Astrocyte (in vitro differentiated cells and primary cell): ENCODE measurements at regions not wholly inside any gene's neighbourhood (a gene's known extent, or its start where the extent isn't known, plus 50 kb on each side); places are given as distances from the start of the nearest gene placed in this dataset.

ENCODE experiments used
- DNase-seq: peaks from one replicate; pipeline ENCODE4 v3.0.0-alpha.2; 2010; ENCODE audit warnings: low read depth
- FAIRE-seq: peaks from 2 replicates; lab custom pipeline; 2011; peaks lifted over from hg19 to GRCh38; lab: Jason Lieb, UNC
- H2AFZ ChIP-seq: 2 replicates; pipeline ENCODE4 v1.6.0; 2012; ENCODE audit warnings: low read depth, low read length, inconsistent platforms
- H3K27ac ChIP-seq: 2 replicates; pipeline ENCODE4 v1.5.1; 2011; ENCODE audit warnings: low read depth, low read length, inconsistent platforms
- H3K27me3 ChIP-seq: 2 replicates; pipeline ENCODE4 v1.6.0; 2011; ENCODE audit warnings: low read length, inconsistent platforms; ENCODE audit not compliant: insufficient read depth
- H3K36me3 ChIP-seq: 2 replicates; pipeline ENCODE4 v1.5.1; 2011; ENCODE audit warnings: low read length, inconsistent platforms; ENCODE audit not compliant: insufficient read depth
- H3K4me1 ChIP-seq: 2 replicates; pipeline ENCODE4 v1.5.1; 2011; ENCODE audit warnings: low read length, inconsistent platforms; ENCODE audit not compliant: insufficient read depth
- H3K4me2 ChIP-seq: 2 replicates; pipeline ENCODE4 v1.6.0; 2012; ENCODE audit warnings: low read length, inconsistent platforms
- H3K4me3 ChIP-seq: 2 replicates; pipeline ENCODE4 v1.5.1; 2011; ENCODE audit warnings: low read depth, mild to moderate bottlenecking, low read length, inconsistent platforms; ENCODE audit not compliant: insufficient read depth
- H3K79me2 ChIP-seq: 2 replicates; pipeline ENCODE4 v1.6.0; 2012; ENCODE audit warnings: mild to moderate bottlenecking, low read length, inconsistent platforms; ENCODE audit not compliant: insufficient read depth
- H3K9ac ChIP-seq: 2 replicates; pipeline ENCODE4 v1.6.0; 2012; ENCODE audit warnings: mild to moderate bottlenecking, low read length, inconsistent platforms
- H3K9me3 ChIP-seq: 2 replicates; pipeline ENCODE4 v1.5.1; 2012; ENCODE audit warnings: low read depth, mild to moderate bottlenecking, low read length, inconsistent platforms; ENCODE audit not compliant: insufficient read depth
- H4K20me1 ChIP-seq: 2 replicates; pipeline ENCODE4 v1.6.0; 2012; ENCODE audit warnings: low read length, inconsistent platforms; ENCODE audit not compliant: insufficient read depth
- H3K27ac Mint-ChIP-seq: one replicate; pipeline ENCODE4 v1.8.0; 2021; ENCODE audit warnings: mild to moderate bottlenecking, mixed read lengths; ENCODE audit not compliant: unreplicated experiment
- H3K27me3 Mint-ChIP-seq: one replicate; pipeline ENCODE4 v1.8.0; 2021; ENCODE audit warnings: low read depth, mixed read lengths; ENCODE audit not compliant: unreplicated experiment
- H3K36me3 Mint-ChIP-seq: one replicate; pipeline ENCODE4 v1.8.0; 2021; ENCODE audit warnings: low read depth, mixed read lengths; ENCODE audit not compliant: unreplicated experiment
- H3K4me1 Mint-ChIP-seq: one replicate; pipeline ENCODE4 v1.8.0; 2021; ENCODE audit warnings: low read depth, mixed read lengths; ENCODE audit not compliant: unreplicated experiment
- H3K4me3 Mint-ChIP-seq: one replicate; pipeline ENCODE4 v1.8.0; 2021; ENCODE audit warnings: mild to moderate bottlenecking, moderate library complexity, mixed read lengths; ENCODE audit not compliant: unreplicated experiment
- H3K9me3 Mint-ChIP-seq: one replicate; pipeline ENCODE4 v1.8.0; 2021; ENCODE audit warnings: mild to moderate bottlenecking, mixed read lengths; ENCODE audit not compliant: unreplicated experiment
- EZH2 ChIP-seq: IDR thresholded peaks from 2 replicates; pipeline ENCODE4 v1.6.1; 2012; ENCODE audit warnings: mild to moderate bottlenecking, low read length, inconsistent platforms; ENCODE audit not compliant: insufficient read depth
- TF ChIP-seq, protein P1 (sequence below): IDR thresholded peaks from 2 replicates; pipeline ENCODE4 v1.5.1; 2011; ENCODE audit warnings: low read depth, mild to moderate bottlenecking, inconsistent platforms, low read length, moderate library complexity; ENCODE audit not compliant: insufficient read depth

DNA sequence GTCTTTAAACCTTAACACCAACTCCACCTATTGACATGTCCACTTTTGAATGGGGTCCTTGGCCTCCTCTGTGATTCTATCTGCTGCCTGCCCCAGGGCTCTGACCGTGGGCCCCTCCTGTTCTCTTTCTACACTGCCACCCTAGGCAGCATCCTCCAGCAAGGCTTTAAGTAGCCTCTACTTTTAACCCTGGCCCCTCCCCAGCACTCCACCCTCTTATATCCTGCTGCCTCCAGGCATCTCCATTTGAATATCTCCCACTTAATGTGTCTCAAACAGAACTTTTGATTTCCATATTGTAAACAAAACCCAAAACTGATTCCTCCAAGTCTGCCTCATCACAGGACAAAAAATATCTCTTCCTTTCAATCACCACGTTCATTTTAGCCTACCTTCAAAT is 90.5 kb upstream of the ARHGAP32 start:
- Histone ChIP-seq H3K27ac (no peak overlapping the region), H4K20me1 (peaks cover 8% of the 10 kb centered on the region), H3K27me3 (no peaks in the 10 kb centered on the region), H3K4me2 (no peak overlapping the region), H3K9me3 (no peaks in the 10 kb centered on the region), H3K36me3 (no peaks in the 10 kb centered on the region), H3K79me2 (peaks cover 10% of the 10 kb centered on the region), H2AFZ (no peak overlapping the region), H3K4me1 (peaks cover 6% of the 10 kb centered on the region), H3K9ac (no peak overlapping the region), H3K4me3 (no peak overlapping the region)
- H3K4me3 Mint-ChIP-seq: no peak overlapping the region
- H3K27me3 Mint-ChIP-seq: peaks cover 2% of the 10 kb centered on the region
- TF ChIP-seq, protein P1, sequence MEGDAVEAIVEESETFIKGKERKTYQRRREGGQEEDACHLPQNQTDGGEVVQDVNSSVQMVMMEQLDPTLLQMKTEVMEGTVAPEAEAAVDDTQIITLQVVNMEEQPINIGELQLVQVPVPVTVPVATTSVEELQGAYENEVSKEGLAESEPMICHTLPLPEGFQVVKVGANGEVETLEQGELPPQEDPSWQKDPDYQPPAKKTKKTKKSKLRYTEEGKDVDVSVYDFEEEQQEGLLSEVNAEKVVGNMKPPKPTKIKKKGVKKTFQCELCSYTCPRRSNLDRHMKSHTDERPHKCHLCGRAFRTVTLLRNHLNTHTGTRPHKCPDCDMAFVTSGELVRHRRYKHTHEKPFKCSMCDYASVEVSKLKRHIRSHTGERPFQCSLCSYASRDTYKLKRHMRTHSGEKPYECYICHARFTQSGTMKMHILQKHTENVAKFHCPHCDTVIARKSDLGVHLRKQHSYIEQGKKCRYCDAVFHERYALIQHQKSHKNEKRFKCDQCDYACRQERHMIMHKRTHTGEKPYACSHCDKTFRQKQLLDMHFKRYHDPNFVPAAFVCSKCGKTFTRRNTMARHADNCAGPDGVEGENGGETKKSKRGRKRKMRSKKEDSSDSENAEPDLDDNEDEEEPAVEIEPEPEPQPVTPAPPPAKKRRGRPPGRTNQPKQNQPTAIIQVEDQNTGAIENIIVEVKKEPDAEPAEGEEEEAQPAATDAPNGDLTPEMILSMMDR: no peak
- no peak for TF ChIP-seq EZH2
- no peaks in the 10 kb centered on the region for H3K9me3 Mint-ChIP-seq
- peaks cover 28% of the 10 kb centered on the region for H3K4me1 Mint-ChIP-seq
- H3K27ac Mint-ChIP-seq: no peak overlapping the region
- DNase-seq (no peak), FAIRE-seq (no peak)
- no peaks in the 10 kb centered on the region for H3K36me3 Mint-ChIP-seq

DNA sequence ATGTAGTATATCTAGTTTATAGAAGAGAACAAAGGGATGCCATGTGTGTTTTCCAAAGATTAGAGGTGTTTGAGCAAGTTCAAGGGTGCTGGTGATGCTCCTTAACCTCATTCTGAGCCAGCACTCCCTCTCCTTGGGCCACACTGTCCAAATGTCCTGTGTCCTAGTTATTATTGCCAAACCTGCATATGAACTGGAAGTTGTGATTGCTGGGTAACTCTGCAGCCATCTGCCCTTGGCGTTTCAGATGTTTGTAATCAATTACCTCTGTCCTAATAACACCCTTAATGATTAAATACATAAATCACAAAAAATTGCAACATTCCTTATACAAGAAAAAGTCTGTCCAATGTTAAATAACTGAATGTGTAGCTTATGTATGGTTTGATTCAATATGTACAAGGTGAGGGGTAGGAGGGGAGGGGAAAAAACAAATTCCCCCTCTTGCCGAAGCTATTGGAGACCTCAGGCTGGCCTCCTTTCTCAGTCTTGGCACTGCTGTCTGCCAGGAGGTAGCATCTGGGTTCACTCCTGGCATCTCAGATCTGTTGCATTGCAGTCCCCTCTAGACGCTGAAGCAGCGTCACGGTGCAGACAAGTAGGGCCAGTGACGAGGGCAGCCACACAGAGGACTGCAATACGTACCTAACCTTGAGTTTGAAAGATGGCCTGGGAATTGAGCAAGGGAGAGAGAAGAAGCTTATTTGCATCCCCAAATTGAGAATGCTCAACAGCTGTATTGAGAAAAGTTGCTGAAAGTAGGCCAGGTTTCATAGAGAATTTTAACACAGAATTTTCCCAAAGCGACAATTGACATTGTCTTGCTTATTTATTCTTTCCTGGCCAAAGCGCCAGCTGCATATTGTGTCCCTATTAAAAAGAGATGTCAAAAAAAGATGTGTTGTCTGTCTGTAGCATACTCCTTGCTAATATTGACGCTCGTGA is 89.6 kb upstream of the ARHGAP32 start:
- Mint-ChIP-seq H3K9me3 (no peaks in the 10 kb centered on the region), H3K27me3 (peaks cover 2% of the 10 kb centered on the region)
- no peak for FAIRE-seq

More for the DNA sequence above, 89.6 kb upstream of the ARHGAP32 start:
- Histone ChIP-seq H4K20me1 (peaks cover 17% of the 10 kb centered on the region), H3K79me2 (peaks cover 19% of the 10 kb centered on the region), H3K27ac (no peak overlapping the region), H3K4me2 (no peak overlapping the region), H2AFZ (no peak overlapping the region), H3K4me3 (no peak overlapping the region), H3K9me3 (no peaks in the 10 kb centered on the region), H3K4me1 (peaks cover 6% of the 10 kb centered on the region), H3K9ac (no peak overlapping the region), H3K27me3 (no peaks in the 10 kb centered on the region), H3K36me3 (no peaks in the 10 kb centered on the region)
- Mint-ChIP-seq H3K4me1 (peaks cover 35% of the 10 kb centered on the region), H3K4me3 (no peak overlapping the region), H3K27ac (no peak overlapping the region), H3K36me3 (no peaks in the 10 kb centered on the region)
- DNase-seq: no peak
- TF ChIP-seq, protein P1: no peak
- no peak for TF ChIP-seq EZH2
